GM23338 (cell line): ENCODE measurements at regions not wholly inside any gene's neighbourhood (a gene's known extent, or its start where the extent isn't known, plus 50 kb on each side); places are given as distances from the start of the nearest gene placed in this dataset.

ENCODE experiments used
- ATAC-seq: fragments of 200-7000 bp; cut with Tn5 transposase; 3 replicates; pipeline ENCODE4 v1.9.1; 2020
- DNase-seq: peaks from one replicate; pipeline ENCODE4 v3.0.0-alpha.2; 2015; ENCODE audit warnings: low spot score
- H2AFZ ChIP-seq: fragments of 200-600 bp; sonication (generic); 2 replicates; pipeline ENCODE4 v1.8.0; 2016; ENCODE audit warnings: antibody characterized with exemption, mild to moderate bottlenecking, moderate library complexity
- H3F3A ChIP-seq: fragments of 200-600 bp; sonication (generic); replicated peaks from 2 replicates; pipeline ENCODE4 v1.8.0; 2017; ENCODE audit warnings: antibody characterized with exemption, mixed run types, low read depth
- H3K27ac ChIP-seq: fragments of 200-600 bp; sonication (generic); 2 replicates; pipeline ENCODE4 v1.6.1; 2016; ENCODE audit warnings: low read depth
- H3K27me3 ChIP-seq: fragments of 200-600 bp; sonication (generic); 2 replicates; pipeline ENCODE4 v1.8.0; 2016; ENCODE audit warnings: mild to moderate bottlenecking, mixed run types, moderate library complexity; ENCODE audit not compliant: insufficient read depth
- H3K36me3 ChIP-seq: fragments of 200-600 bp; sonication (generic); 2 replicates; pipeline ENCODE4 v1.8.0; 2016; ENCODE audit warnings: mild to moderate bottlenecking; ENCODE audit not compliant: insufficient read depth
- H3K4me1 ChIP-seq: fragments of 200-600 bp; sonication (generic); 2 replicates; pipeline ENCODE4 v1.8.0; 2016; ENCODE audit warnings: mild to moderate bottlenecking, moderate library complexity; ENCODE audit not compliant: insufficient read depth
- H3K4me2 ChIP-seq: fragments of 200-600 bp; sonication (generic); 2 replicates; pipeline ENCODE4 v1.7.1; 2017; ENCODE audit warnings: mixed run types
- H3K4me3 ChIP-seq: fragments of 200-600 bp; sonication (generic); 2 replicates; pipeline ENCODE4 v1.6.1; 2016; ENCODE audit warnings: mixed run types
- H3K79me2 ChIP-seq: fragments of 200-600 bp; sonication (generic); replicated peaks from 2 replicates; pipeline ENCODE4 v1.8.0; 2017; ENCODE audit warnings: mild to moderate bottlenecking; ENCODE audit not compliant: insufficient read depth
- H3K9me2 ChIP-seq: fragments of 200-600 bp; sonication (generic); 2 replicates; pipeline ENCODE4 v1.8.0; 2017; ENCODE audit not compliant: insufficient read depth
- H4K20me1 ChIP-seq: fragments of 200-600 bp; sonication (generic); replicated peaks from 2 replicates; pipeline ENCODE4 v1.8.0; 2017; ENCODE audit warnings: mild to moderate bottlenecking; ENCODE audit not compliant: insufficient read depth
- H3K27ac Mint-ChIP-seq: 2 replicates; pipeline ENCODE4 v1.8.0; 2020; ENCODE audit warnings: inconsistent platforms, mild to moderate bottlenecking, moderate library complexity, mixed read lengths
- H3K27me3 Mint-ChIP-seq: 3 replicates; pipeline ENCODE4 v1.8.0; 2022; ENCODE audit warnings: low read depth, mild to moderate bottlenecking, moderate library complexity, mixed read lengths, inconsistent platforms; ENCODE audit not compliant: insufficient read depth, poor library complexity
- H3K36me3 Mint-ChIP-seq: 3 replicates; pipeline ENCODE4 v1.8.0; 2021; ENCODE audit warnings: low read depth, mild to moderate bottlenecking, inconsistent platforms, moderate library complexity, mixed read lengths
- H3K4me1 Mint-ChIP-seq: 3 replicates; pipeline ENCODE4 v1.8.0; 2020; ENCODE audit warnings: mild to moderate bottlenecking, inconsistent platforms, mixed read lengths
- H3K4me3 Mint-ChIP-seq: 3 replicates; pipeline ENCODE4 v1.8.0; 2021; ENCODE audit warnings: moderate library complexity, mild to moderate bottlenecking, inconsistent platforms, mixed read lengths
- H3K9me3 Mint-ChIP-seq: 3 replicates; pipeline ENCODE4 v1.8.0; 2020; ENCODE audit warnings: moderate library complexity, mild to moderate bottlenecking, inconsistent platforms, mixed read lengths
- CREB1 ChIP-seq: fragments of 250-450 bp; sonication (Bioruptor Pico); IDR thresholded peaks from 2 replicates; pipeline ENCODE4 v1.5.0; 2020; ENCODE audit warnings: low read depth, mild to moderate bottlenecking, moderate library complexity
- EZH2 ChIP-seq: fragments of 200-600 bp; sonication (generic); IDR thresholded peaks from one replicate; pipeline ENCODE4 v1.8.0; 2017; ENCODE audit warnings: antibody characterized with exemption, mild to moderate bottlenecking, low read depth; ENCODE audit not compliant: unreplicated experiment
- EZH2phosphoT487 ChIP-seq: fragments of 200-600 bp; sonication (generic); IDR thresholded peaks from one replicate; pipeline ENCODE4 v1.8.1; 2018; ENCODE audit warnings: antibody characterized with exemption; ENCODE audit not compliant: unreplicated experiment
- JUNB ChIP-seq: IDR thresholded peaks from one replicate; pipeline ENCODE4 v1.6.1; 2016; ENCODE audit warnings: antibody characterized with exemption; ENCODE audit not compliant: unreplicated experiment
- NANOG ChIP-seq: IDR thresholded peaks from 2 replicates; pipeline ENCODE4 v1.6.1; 2016; ENCODE audit warnings: antibody characterized with exemption, borderline replicate concordance
- POLR2AphosphoS5 ChIP-seq: IDR thresholded peaks from 2 replicates; pipeline ENCODE4 v1.6.1; 2016; ENCODE audit warnings: antibody characterized with exemption, low read depth
- STAT1 ChIP-seq: IDR thresholded peaks from one replicate; pipeline ENCODE4 v1.6.1; 2016; ENCODE audit warnings: antibody characterized with exemption; ENCODE audit not compliant: unreplicated experiment
- ZNF114 ChIP-seq: fragments of 250-450 bp; sonication (Bioruptor Pico); IDR thresholded peaks from 2 replicates; pipeline ENCODE4 v1.5.0; 2020; ENCODE audit warnings: mild to moderate bottlenecking, moderate library complexity
- ZNF331 ChIP-seq: fragments of 250-450 bp; sonication (Bioruptor Pico); IDR thresholded peaks from 2 replicates; pipeline ENCODE4 v1.5.0; 2020; ENCODE audit warnings: low read depth, mild to moderate bottlenecking, moderate library complexity
- TF ChIP-seq, protein P1 (sequence below): IDR thresholded peaks from 2 replicates; pipeline ENCODE4 v1.6.1; 2016; ENCODE audit warnings: antibody characterized with exemption
- TF ChIP-seq, protein P2 (sequence below), 2 experiments: fragments of 200-600 bp in 1 of 2; sonication (generic) in 1 of 2; conservative IDR thresholded peaks; 2 replicates each; pipeline versions ENCODE4 v1.5.1 to v1.6.1; 2016 to 2017; ENCODE audit warnings: antibody characterized with exemption in 2 of 2, low read depth in 2 of 2, mild to moderate bottlenecking in 2 of 2, moderate library complexity in 1 of 2
- TF ChIP-seq, protein P3 (sequence below): IDR thresholded peaks from one replicate; pipeline ENCODE4 v1.6.1; 2018; ENCODE audit warnings: antibody characterized with exemption; ENCODE audit not compliant: unreplicated experiment
- TF ChIP-seq, protein P4 (sequence below): fragments of 250-450 bp; sonication (Bioruptor Pico); IDR thresholded peaks from 2 replicates; pipeline ENCODE4 v1.5.0; 2020; ENCODE audit warnings: mild to moderate bottlenecking, moderate library complexity

DNA sequence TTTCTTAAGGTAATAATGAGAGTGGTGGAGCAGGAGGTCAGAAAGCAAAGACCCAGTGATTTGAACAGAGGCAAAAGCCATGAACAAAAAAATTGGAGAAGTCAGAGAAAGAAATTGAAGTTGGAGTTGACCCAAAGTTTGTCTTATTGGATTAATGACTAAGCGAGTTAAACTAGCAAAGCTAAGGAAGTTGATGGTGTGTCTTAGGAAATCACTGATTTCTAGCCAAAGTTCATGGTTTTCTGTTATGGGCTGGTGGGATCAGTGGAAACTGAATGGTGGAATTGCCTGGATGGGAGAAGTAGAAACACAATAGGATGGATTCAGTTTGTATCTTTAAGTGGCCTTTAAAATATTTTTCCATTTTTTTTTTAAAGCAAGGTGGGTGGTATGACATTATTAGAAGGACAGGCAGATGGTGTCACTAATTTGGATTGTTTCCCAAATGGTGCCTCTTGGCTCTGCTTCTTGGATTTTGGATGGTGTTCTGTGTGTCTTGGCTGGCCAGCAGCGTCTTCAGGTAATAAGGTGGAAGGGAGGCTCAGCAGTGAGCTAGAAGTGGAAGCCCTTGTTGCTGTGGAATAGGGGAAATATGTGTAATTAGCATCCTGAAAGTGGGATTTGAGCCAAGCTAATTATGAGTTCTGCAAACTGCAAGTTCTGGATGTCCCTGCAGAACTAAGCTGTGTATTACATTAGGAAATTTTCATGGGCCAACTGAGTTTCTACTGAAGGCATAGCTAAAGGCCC lies 302.9 kb downstream of the LMO7 start:
- Mint-ChIP-seq H3K36me3 (no peaks in the 10 kb centered on the region), H3K27me3 (peaks cover 3% of the 10 kb centered on the region), H3K4me1 (peaks cover 4% of the 10 kb centered on the region; the same call in 2 of the 3 replicates), H3K4me3 (no peak overlapping the region), H3K9me3 (no peaks in the 10 kb centered on the region), H3K27ac (no peak overlapping the region)
- Histone ChIP-seq H4K20me1 (no peaks in the 10 kb centered on the region), H3K27ac (no peak overlapping the region), H3K4me2 (no peak overlapping the region), H3K79me2 (no peaks in the 10 kb centered on the region), H3F3A (no peaks in the 10 kb centered on the region), H3K27me3 (no peaks in the 10 kb centered on the region), H3K4me1 (no peaks in the 10 kb centered on the region), H2AFZ (no peak overlapping the region), H3K9me2 (peaks cover 9% of the 10 kb centered on the region), H3K36me3 (no peaks in the 10 kb centered on the region), H3K4me3 (no peak overlapping the region)
- DNase-seq (no peak), ATAC-seq (no peak)
- TF ChIP-seq STAT1 (no peak), EZH2 (no peak), POLR2AphosphoS5 (no peak), EZH2phosphoT487 (no peak), JUNB (no peak), ZNF331 (no peak), ZNF114 (no peak), NANOG (no peak), CREB1 (no peak)
- TF ChIP-seq, protein P1, sequence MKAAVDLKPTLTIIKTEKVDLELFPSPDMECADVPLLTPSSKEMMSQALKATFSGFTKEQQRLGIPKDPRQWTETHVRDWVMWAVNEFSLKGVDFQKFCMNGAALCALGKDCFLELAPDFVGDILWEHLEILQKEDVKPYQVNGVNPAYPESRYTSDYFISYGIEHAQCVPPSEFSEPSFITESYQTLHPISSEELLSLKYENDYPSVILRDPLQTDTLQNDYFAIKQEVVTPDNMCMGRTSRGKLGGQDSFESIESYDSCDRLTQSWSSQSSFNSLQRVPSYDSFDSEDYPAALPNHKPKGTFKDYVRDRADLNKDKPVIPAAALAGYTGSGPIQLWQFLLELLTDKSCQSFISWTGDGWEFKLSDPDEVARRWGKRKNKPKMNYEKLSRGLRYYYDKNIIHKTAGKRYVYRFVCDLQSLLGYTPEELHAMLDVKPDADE: no peak
- TF ChIP-seq, protein P2, sequence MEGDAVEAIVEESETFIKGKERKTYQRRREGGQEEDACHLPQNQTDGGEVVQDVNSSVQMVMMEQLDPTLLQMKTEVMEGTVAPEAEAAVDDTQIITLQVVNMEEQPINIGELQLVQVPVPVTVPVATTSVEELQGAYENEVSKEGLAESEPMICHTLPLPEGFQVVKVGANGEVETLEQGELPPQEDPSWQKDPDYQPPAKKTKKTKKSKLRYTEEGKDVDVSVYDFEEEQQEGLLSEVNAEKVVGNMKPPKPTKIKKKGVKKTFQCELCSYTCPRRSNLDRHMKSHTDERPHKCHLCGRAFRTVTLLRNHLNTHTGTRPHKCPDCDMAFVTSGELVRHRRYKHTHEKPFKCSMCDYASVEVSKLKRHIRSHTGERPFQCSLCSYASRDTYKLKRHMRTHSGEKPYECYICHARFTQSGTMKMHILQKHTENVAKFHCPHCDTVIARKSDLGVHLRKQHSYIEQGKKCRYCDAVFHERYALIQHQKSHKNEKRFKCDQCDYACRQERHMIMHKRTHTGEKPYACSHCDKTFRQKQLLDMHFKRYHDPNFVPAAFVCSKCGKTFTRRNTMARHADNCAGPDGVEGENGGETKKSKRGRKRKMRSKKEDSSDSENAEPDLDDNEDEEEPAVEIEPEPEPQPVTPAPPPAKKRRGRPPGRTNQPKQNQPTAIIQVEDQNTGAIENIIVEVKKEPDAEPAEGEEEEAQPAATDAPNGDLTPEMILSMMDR (conservative IDR thresholded peaks at IDR 0.05; ENCODE audit: low read depth in 2 of 2): no peak
- TF ChIP-seq, protein P3, sequence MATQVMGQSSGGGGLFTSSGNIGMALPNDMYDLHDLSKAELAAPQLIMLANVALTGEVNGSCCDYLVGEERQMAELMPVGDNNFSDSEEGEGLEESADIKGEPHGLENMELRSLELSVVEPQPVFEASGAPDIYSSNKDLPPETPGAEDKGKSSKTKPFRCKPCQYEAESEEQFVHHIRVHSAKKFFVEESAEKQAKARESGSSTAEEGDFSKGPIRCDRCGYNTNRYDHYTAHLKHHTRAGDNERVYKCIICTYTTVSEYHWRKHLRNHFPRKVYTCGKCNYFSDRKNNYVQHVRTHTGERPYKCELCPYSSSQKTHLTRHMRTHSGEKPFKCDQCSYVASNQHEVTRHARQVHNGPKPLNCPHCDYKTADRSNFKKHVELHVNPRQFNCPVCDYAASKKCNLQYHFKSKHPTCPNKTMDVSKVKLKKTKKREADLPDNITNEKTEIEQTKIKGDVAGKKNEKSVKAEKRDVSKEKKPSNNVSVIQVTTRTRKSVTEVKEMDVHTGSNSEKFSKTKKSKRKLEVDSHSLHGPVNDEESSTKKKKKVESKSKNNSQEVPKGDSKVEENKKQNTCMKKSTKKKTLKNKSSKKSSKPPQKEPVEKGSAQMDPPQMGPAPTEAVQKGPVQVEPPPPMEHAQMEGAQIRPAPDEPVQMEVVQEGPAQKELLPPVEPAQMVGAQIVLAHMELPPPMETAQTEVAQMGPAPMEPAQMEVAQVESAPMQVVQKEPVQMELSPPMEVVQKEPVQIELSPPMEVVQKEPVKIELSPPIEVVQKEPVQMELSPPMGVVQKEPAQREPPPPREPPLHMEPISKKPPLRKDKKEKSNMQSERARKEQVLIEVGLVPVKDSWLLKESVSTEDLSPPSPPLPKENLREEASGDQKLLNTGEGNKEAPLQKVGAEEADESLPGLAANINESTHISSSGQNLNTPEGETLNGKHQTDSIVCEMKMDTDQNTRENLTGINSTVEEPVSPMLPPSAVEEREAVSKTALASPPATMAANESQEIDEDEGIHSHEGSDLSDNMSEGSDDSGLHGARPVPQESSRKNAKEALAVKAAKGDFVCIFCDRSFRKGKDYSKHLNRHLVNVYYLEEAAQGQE: no peak
- TF ChIP-seq, protein P4, sequence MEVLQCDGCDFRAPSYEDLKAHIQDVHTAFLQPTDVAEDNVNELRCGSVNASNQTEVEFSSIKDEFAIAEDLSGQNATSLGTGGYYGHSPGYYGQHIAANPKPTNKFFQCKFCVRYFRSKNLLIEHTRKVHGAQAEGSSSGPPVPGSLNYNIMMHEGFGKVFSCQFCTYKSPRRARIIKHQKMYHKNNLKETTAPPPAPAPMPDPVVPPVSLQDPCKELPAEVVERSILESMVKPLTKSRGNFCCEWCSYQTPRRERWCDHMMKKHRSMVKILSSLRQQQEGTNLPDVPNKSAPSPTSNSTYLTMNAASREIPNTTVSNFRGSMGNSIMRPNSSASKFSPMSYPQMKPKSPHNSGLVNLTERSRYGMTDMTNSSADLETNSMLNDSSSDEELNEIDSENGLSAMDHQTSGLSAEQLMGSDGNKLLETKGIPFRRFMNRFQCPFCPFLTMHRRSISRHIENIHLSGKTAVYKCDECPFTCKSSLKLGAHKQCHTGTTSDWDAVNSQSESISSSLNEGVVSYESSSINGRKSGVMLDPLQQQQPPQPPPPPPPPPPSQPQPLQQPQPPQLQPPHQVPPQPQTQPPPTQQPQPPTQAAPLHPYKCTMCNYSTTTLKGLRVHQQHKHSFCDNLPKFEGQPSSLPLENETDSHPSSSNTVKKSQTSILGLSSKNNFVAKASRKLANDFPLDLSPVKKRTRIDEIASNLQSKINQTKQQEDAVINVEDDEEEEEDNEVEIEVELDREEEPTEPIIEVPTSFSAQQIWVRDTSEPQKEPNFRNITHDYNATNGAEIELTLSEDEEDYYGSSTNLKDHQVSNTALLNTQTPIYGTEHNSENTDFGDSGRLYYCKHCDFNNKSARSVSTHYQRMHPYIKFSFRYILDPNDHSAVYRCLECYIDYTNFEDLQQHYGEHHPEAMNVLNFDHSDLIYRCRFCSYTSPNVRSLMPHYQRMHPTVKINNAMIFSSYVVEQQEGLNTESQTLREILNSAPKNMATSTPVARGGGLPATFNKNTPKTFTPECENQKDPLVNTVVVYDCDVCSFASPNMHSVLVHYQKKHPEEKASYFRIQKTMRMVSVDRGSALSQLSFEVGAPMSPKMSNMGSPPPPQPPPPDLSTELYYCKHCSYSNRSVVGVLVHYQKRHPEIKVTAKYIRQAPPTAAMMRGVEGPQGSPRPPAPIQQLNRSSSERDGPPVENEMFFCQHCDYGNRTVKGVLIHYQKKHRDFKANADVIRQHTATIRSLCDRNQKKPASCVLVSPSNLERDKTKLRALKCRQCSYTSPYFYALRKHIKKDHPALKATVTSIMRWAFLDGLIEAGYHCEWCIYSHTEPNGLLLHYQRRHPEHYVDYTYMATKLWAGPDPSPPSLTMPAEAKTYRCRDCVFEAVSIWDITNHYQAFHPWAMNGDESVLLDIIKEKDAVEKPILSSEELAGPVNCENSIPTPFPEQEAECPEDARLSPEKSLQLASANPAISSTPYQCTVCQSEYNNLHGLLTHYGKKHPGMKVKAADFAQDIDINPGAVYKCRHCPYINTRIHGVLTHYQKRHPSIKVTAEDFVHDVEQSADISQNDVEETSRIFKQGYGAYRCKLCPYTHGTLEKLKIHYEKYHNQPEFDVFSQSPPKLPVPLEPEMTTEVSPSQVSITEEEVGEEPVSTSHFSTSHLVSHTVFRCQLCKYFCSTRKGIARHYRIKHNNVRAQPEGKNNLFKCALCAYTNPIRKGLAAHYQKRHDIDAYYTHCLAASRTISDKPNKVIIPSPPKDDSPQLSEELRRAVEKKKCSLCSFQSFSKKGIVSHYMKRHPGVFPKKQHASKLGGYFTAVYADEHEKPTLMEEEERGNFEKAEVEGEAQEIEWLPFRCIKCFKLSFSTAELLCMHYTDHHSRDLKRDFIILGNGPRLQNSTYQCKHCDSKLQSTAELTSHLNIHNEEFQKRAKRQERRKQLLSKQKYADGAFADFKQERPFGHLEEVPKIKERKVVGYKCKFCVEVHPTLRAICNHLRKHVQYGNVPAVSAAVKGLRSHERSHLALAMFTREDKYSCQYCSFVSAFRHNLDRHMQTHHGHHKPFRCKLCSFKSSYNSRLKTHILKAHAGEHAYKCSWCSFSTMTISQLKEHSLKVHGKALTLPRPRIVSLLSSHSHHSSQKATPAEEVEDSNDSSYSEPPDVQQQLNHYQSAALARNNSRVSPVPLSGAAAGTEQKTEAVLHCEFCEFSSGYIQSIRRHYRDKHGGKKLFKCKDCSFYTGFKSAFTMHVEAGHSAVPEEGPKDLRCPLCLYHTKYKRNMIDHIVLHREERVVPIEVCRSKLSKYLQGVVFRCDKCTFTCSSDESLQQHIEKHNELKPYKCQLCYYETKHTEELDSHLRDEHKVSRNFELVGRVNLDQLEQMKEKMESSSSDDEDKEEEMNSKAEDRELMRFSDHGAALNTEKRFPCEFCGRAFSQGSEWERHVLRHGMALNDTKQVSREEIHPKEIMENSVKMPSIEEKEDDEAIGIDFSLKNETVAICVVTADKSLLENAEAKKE (CRISPR knock-in tag): no peak
